ENCODE measurements at regions not wholly inside any gene's neighbourhood (a gene's known extent, or its start where the extent isn't known, plus 50 kb on each side); places are given as distances from the start of the nearest gene placed in this dataset.
A peak's percentile ranks its signal among the peaks of the same experiment; 100 is the strongest.
"Not testable (repeated sequence)": the region's sequence is repeated elsewhere in the genome, so short reads cannot be mapped to it uniquely, and the experiment has no call there.

DNA sequence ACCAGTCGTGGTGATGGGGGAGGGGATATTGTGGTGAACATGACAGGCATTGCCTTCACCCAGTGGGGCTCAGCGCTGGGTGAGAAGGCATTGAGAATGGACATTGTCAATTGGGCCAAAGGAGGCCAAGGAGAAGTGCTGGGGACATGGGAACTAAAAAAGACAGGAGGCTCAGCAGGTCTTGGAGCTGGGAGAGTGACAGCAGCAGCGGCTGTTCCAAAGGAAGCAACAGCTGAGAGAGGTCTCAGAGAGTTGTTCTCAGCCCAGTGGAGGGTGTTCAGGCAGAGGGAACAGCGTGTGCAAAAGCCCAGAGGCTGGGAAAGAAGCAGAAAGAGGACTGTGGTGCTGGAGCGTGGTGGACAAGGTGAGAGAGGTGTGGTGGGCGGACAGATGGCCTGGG, 56.6 kb upstream of the ASNS start:
- not testable (repeated sequence) for H3K36me3 ChIP-seq (ENCODE audit: insufficient read depth, low read length); H3K4me1 ChIP-seq (ENCODE audit: insufficient read depth, low read length); H3K9me3 ChIP-seq (ENCODE audit: control insufficient read depth, insufficient read depth, low read length); H3K9ac ChIP-seq (ENCODE audit: low read depth, low read length)

DNA sequence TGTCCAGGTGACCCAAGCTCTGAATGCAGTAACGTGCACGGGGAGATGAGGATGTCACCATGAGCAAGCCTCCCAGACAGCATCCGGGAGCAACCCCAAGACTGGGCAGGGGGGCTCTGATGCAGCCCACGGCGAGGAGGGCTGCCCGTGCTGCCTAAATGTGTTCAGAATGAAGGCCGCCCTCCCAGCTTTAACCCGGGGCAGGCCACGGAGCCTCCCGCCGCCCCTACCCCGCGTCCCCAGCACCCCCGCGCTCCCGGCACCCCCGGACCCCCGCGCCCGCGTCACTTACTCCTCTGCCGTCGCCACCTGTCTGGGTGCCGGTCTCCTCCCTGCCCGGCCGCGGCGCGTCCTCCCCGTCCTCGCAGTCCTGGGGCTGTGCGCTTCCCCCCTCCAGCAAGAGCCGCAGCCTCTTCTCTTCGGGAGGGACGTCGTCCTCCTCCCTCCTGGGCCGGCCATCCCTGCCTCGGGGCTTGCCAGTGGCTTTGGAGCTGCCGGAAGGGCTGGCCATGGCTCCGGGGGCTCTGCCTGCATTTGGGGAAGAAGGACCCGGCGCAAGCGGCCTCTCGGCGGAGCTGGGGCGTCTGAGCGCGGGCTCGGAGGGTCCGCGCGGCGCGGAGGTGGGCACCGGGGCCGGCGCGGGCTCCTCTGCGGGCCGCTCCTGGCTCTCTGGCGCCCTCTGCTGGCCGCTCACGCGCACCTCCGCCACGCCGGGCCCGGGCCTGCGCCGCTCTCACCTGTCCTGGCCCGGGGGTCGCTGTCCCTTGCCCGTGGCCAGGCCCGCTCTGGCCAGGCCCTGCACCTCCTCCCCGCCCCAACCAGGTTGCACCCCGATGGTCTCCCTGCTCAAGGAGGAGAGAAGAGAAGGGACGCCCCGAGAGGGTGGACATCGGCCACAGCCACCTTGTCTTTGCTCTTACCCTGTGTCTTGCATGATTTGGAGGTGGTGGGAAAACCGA, 55.9 kb upstream of the ASNS start:
- H3K4me1 ChIP-seq (ENCODE audit: insufficient read depth, low read length); H3K9me3 ChIP-seq (ENCODE audit: control insufficient read depth, insufficient read depth, low read length); H3K36me3 ChIP-seq (ENCODE audit: insufficient read depth, low read length): not testable (repeated sequence)
- H3K9ac ChIP-seq (ENCODE audit: low read depth, low read length), result peak overlapping the region; percentile 56; the same call in 1 of the 2 replicates

Data from ES-I3 (cell line).